Activated CD8-positive, alpha-beta memory T cell treated with anti-CD3 and anti-CD28 coated beads, Interleukin-2, amount 50 U/mL, for 24 hours (primary cell): ENCODE measurements at regions not wholly inside any gene's neighbourhood (a gene's known extent, or its start where the extent isn't known, plus 50 kb on each side); places are given as distances from the start of the nearest gene placed in this dataset.

Source experiments
- DNase-seq: peaks from one replicate; pipeline ENCODE4 v3.0.0-alpha.2; 2020; ENCODE audit errors: extremely low read depth

GRCh38 chr5:7955476-7955875, 86.5 kb downstream of the MTRR start:
- no peak for DNase-seq

DNA sequence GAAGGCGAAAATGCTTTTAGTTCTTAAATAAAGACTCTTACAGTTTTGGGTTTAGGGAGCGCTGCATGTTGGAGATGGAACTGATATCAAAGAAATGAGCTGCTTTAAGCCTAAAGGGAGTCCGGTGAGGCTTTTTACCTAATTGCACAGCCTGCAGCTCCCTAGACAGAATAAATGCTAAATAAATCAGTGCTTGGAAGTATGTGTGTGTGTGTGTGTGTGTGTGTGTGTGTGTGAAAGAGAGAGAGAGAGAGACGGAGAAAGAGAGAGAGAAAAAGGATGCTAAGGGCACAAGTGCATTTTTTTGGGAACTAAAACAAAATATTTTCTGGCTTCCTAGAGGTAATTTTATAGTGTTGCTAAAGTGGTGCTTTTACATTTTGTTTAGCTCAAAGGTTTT, 88.4 kb downstream of the MTRR start:
- no peak for DNase-seq

- DNase-seq = no peak
These were observed 91.2 kb downstream of the MTRR start for GRCh38 chr5:7960142-7960541.

GRCh38 chr5:7961540-7961939, 92.6 kb downstream of the MTRR start:
- DNase-seq = no peak

GRCh38 chr5:7970816-7971215, 101.9 kb downstream of the MTRR start:
- DNase-seq = no peak

DNA sequence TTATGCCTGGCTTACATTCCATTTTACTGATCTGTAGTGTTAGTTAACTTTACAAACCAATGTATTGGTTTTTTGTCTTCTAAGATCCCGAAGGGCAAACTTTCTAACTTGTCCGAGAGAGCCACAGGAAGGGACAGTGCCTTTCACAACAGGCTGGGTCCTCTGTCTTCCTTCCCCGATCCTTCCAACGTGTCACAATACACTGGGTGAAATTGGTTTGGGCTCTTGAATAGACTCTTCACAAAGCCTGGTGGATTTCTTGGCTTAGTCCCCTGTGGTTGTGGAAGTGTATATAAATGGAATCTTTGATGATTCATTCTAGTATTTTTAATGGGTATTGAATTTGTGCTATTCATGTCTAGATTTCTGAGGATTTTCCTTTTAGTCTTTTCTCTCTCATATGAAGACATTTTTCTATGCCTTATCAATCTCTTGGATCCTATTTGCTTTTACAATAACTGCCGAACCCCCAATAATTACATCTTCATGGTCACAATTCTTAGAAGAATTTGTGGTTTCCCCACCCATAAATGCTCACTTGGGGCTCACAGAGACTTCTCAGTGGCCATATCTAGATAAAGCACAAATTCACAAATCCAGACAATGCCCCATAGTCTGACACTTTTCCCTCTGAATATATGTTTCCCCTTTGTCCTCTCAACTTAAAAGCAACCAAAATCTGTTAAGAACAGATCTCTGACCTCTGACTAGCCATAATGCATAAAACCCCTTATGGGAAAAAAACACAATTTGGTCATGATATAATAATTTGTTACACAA, 107.7 kb downstream of the MTRR start:
- no peak for DNase-seq

GRCh38 chr5:7978114-7978513, 109.2 kb downstream of the MTRR start:
- no peak for DNase-seq

- DNase-seq = no peak
These were observed 110.0 kb downstream of the MTRR start for GRCh38 chr5:7978991-7979390.

DNA sequence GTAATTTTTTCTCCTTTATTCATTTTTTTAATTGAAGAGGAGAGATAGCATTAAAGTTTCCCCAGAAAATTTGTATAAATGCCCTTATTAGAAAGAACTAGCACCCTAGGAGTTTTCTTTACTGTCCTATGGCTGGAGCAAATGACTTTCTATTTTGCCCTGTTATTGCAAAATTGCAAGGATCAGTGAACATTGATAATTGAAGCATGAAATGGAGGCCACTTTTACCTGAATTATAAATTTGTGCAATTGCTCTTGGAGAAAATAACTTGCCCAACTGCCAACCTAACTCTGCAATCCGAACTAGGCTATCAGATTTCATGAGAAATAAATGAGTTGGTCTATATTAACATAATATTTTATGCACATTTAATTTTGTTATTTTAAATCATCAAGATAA, 111.9 kb downstream of the MTRR start:
- no peak for DNase-seq

GRCh38 chr5:7983433-7983832, 114.5 kb downstream of the MTRR start:
- DNase-seq = no peak

- no peak for DNase-seq
These were observed 122.3 kb downstream of the MTRR start for GRCh38 chr5:7991125-7991821.

DNA sequence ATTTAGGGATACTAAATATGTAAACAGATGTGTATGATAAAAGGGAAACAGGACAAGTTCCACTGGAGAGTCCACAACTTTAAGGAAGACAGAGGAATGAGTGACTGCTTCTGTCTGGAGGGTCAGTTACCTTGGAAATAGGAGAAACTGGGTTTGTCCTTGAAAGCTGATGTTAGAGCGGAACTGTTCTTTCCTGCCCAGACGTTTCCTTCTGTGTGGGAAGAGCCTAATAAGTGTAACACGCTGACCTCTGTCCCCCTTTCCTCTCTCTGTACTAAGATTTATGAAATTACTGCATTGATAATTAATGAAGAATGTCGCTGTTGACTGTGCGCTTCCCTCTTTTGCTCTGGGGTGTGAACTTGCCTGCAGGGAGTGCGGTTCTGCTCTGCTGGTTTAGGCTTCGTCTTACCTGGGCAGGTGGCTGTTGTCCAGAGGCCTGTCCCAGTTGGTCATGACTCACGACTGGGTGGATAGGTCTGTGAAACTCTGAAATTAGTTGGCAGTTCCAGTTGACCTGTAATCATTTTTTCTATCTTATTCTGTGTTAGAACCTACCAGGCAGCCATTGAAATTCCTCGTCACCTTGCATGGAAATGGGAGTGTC, 126.8 kb downstream of the MTRR start:
- no peak for DNase-seq

DNA sequence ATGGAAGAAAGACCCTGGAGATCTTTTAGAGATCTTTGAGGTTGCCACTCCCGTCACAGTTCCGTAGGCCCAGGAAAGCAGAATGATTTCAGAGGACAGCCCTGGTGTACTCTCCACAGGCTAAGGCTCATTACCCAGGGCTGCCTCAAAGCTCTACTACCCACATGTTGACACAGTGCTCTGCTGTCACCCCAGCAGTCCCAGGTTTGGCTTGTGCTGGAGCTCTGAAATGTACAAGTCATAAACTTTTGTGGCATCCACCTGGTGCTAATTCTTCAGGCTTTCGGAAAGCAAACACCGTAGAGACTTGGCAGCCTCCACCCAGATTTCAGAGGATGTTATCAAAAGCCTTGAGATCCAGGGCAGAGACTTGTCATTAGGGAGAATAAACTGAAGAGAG, 136.5 kb downstream of the MTRR start:
- DNase-seq = no peak

- no peak for DNase-seq
These were observed 143.4 kb downstream of the MTRR start for GRCh38 chr5:8012131-8012977.

DNA sequence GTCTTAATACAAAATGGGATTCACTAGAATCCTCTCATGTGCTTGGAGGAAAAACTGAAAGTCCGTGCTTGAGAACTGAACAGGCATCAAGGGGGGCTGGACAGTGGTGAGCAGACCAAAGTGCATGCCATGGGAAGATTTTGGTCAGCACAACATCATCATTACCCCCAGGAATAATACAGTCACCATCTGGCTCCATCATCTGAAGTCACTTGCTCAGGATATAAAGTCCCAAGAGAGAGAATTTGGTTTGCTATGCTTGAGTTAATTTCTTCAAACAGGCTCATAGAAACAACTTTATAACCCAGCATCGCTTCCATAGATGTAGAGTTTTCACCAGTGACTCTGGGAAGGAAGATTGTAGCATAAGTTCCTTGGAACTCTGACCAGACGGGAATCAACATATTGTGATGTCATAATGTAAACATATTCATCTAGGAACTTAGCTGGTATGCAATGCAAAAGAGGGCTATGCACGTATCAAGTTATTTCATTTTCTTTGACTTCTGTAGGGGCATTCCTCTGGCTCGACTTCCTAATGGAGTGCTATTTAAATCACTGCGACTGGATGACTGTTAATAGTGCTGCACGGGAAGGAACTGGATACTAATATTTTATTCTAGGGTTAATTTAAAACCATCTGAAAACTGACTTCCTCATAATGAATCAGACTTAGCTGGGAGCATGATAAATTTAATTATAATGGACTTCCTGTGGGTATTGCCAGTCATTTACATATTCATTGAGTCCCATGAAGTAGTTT, 145.2 kb downstream of the MTRR start:
- no peak for DNase-seq

GRCh38 chr5:8019719-8020218, 150.8 kb downstream of the MTRR start:
- no peak for DNase-seq

DNA sequence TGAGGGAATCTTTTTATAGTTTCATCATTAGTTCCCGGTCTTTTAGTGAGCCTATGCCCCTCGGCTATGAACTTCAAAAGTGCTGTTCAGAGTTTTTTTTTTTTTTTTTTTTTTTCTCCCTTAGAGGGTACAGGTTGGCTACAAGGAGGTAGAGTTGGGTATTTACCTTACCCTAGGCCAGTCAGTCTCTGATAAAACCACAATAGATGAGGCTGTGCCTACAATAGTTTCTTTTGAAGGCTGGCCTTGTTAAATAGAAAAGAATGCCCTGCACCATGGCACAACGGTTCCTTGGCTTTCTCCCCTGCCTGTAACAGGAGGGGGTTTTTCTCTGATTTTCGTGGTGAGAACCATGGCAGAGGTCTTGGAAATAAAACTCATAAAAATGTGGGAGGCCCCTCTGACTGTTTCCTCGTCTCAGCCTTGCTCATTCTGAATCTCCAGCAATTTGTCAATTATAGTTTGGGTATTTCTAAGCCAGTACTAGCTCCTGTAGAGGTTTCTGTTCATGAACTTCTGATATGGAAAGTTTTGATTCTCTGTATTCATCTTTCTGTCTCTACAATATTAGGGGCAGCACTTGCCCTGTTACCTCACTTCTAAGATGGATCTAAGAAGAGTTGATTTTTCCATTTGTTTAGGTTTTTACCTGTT, 152.0 kb downstream of the MTRR start:
- DNase-seq = no peak

DNA sequence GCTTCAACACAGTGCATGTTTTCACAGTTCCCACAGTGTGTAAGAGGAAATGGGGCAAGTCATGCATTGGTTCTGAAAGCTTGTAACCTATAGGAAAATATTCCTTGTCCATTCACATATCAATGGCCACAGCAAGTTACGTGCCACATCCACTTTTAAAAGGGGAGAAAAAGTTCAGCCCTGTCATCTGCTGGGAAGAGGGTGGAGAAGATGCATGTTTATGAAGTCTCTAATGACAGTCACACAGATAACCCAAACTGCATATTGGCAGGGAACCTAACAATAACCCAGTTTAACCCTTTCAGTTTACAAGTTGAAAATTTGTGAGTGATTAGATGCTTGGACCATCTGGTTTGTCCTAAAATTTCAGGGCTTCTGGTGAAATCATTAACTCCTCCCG, 159.3 kb downstream of the MTRR start:
- DNase-seq = no peak

DNA sequence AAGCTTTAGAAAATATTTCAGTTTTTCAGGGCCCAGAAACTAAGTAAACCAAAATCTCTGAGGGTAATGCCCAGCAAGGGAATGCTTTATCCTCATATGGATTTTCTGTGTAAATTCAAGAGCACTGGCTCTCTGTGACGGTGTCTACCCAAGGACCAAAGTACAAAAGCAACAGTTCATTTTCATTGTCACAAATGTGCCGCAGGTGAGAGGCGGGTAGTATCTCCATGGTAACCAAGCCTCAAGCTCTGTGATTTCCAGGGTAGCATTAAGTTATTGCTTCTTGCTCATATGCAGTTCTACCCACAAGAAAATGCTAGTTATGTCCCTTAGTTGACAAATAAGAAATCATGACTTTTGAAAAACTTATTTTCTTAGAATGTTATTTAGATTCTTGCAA, 164.3 kb downstream of the MTRR start:
- DNase-seq = no peak

DNA sequence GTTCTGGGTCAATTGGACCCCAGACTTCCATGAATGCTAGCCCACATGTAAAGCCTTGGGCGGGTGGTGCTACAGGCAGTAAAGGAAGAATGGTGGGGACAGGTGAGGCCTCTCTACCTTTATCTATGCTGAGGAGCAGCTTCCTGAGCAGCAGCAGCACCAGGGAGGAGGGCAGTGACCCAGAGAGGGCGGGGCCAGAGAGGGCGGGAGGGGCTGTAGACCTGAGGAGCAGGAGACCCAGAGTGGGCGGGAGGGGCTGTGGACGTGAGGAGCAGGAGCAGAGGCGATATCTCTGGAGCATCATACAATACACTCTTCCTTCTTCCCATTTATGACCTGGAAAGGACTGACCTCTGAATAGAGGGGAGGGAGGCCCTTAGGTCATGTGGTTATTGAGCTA, 165.9 kb downstream of the MTRR start:
- DNase-seq = no peak

GRCh38 chr5:8048920-8049319, 180.0 kb downstream of the MTRR start:
- DNase-seq = no peak
